Keratinocyte (primary cell): ENCODE measurements at regions not wholly inside any gene's neighbourhood (a gene's known extent, or its start where the extent isn't known, plus 50 kb on each side); places are given as distances from the start of the nearest gene placed in this dataset.

Experiments used
- EZH2 ChIP-seq: IDR thresholded peaks from one replicate; pipeline ENCODE4 v1.6.1; 2012; ENCODE audit warnings: inconsistent platforms, mild to moderate bottlenecking, low read length, moderate library complexity
- TF ChIP-seq, protein P1 (sequence below), 3 experiments: IDR thresholded peaks in 1 of 3; conservative IDR thresholded peaks in 1 of 3; optimal IDR thresholded peaks in 1 of 3; 2 replicates in 2 of 3; 3 replicates in 1 of 3; pipeline versions ENCODE3 to v1.5.1; 2011; ENCODE audit warnings: low read length in 3 of 3, mild to moderate bottlenecking in 3 of 3, moderate library complexity in 2 of 3, control low read depth in 1 of 3, inconsistent platforms in 1 of 3; ENCODE audit not compliant: insufficient read depth in 2 of 3; ENCODE audit errors: extremely low read depth in 1 of 3

DNA sequence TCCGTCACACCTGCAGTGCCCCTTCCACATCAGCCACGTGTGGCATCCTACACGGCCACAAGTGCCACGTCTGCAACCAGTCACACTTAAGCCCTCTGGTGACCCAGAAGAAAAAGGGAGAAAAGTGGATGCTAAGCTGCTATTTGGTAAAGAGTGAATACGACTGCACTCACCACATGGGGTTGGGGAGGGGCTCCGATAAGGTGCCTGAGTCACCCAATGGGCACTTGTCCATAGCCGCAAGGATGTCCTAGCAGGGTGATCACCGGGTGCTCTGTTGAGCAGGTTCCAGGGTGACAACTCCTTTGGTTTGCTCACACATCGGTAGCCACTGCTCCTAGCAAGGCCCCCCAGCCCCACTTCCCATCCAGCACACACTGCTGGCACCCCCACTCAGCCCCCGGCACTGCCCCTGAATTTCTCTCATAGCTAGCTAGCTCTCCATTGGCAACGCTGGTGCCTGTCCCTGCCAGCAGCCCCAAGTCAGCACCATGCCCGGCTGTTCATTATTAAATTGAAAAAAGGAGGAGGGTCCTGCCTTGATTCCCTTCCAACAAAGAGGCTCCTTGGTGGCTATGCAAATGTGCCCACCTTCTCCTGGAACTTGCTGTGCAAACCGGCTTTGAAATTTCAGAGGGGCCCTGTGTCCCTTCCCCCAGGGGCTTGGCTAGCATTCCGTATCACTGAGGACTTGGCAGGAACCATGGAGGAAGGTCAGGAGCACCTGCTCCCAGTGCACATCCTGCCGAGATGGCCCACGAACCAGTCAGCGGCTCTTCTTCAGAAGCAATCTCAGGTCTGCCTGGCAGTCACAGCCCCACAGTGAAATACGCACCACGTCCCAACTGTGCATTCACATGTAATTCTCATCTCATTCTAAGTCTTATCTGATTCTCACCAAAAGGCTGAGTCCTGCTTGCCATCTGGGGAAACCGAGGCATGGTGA is 227.7 kb upstream of the DIO3 start:
- TF ChIP-seq, protein P1, sequence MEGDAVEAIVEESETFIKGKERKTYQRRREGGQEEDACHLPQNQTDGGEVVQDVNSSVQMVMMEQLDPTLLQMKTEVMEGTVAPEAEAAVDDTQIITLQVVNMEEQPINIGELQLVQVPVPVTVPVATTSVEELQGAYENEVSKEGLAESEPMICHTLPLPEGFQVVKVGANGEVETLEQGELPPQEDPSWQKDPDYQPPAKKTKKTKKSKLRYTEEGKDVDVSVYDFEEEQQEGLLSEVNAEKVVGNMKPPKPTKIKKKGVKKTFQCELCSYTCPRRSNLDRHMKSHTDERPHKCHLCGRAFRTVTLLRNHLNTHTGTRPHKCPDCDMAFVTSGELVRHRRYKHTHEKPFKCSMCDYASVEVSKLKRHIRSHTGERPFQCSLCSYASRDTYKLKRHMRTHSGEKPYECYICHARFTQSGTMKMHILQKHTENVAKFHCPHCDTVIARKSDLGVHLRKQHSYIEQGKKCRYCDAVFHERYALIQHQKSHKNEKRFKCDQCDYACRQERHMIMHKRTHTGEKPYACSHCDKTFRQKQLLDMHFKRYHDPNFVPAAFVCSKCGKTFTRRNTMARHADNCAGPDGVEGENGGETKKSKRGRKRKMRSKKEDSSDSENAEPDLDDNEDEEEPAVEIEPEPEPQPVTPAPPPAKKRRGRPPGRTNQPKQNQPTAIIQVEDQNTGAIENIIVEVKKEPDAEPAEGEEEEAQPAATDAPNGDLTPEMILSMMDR (optimal IDR thresholded peaks at IDR 0.05 in 1 of 3, IDR thresholded peaks at IDR 0.05 in 1 of 3, conservative IDR thresholded peaks at IDR 0.05 in 1 of 3; ENCODE audit: extremely low read depth in 1 of 3, insufficient read depth in 2 of 3, low read length in 3 of 3) = no peak
- no peak for TF ChIP-seq EZH2
